ENCODE measurements at regions not wholly inside any gene's neighbourhood (a gene's known extent, or its start where the extent isn't known, plus 50 kb on each side); places are given as distances from the start of the nearest gene placed in this dataset.

- no peak for TF ChIP-seq CTCF (IDR thresholded peaks at IDR 0.05)
- Histone ChIP-seq H3K4me3 (no peak overlapping the region), H3K27ac (no peak overlapping the region)
- no peak for DNase-seq (ENCODE audit: low spot score)
Observed at GRCh38 chr6:141848029-141848890, 284.5 kb upstream of the GJE1 start.

GRCh38 chr6:141846639-141847038, 286.1 kb upstream of the GJE1 start:
- Histone ChIP-seq H3K4me3 (no peak overlapping the region), H3K27ac (no peak overlapping the region)
- no peak for TF ChIP-seq CTCF (IDR thresholded peaks at IDR 0.05)
- DNase-seq (ENCODE audit: low spot score), result no peak

DNA sequence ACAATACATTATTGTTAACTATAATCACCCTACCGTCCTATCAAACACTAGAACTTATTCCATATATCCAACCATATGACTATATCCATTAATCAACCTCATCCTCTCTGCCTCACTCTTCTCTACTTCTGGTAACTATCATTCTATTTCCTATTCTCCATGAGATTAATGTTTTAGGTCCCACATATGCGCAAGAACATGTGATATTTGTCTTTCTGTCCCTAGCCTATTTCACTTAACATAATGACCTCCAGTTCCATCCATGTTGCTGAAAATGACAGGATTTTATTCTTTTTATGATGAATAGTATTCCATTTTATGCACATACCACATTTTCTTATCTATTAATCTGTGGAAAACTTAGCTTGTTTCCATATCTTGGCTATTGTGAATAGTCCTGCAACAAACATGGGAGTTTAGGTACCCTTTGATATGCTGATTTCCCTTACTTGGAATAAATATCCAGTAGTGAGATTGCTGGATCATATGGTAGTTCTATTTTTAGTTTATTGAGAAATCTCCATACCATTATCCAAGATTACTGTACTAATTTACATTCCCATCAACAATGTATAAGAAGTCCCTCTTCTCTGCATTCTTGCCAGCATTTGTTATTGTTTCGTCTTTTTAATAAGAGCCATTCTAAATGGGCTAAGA, 289.4 kb upstream of the GJE1 start:
- DNase-seq (ENCODE audit: low spot score), result no peak
- no peak overlapping the region for H3K27ac ChIP-seq
- TF ChIP-seq CTCF (IDR thresholded peaks at IDR 0.05), result no peak
- H3K4me3 ChIP-seq, result no peak overlapping the region

- no peak for TF ChIP-seq CTCF (IDR thresholded peaks at IDR 0.05)
- DNase-seq (ENCODE audit: low spot score), result no peak
- H3K4me3 ChIP-seq, result no peak overlapping the region
- H3K27ac ChIP-seq, result no peak overlapping the region
Observed at GRCh38 chr6:141833001-141833655, 299.6 kb upstream of the GJE1 start.

- no peak for DNase-seq (ENCODE audit: low spot score)
- no peak for TF ChIP-seq CTCF (IDR thresholded peaks at IDR 0.05)
- Histone ChIP-seq H3K4me3 (no peak overlapping the region), H3K27ac (no peak overlapping the region)
Observed at GRCh38 chr6:141830530-141830929, 302.2 kb upstream of the GJE1 start.

DNA sequence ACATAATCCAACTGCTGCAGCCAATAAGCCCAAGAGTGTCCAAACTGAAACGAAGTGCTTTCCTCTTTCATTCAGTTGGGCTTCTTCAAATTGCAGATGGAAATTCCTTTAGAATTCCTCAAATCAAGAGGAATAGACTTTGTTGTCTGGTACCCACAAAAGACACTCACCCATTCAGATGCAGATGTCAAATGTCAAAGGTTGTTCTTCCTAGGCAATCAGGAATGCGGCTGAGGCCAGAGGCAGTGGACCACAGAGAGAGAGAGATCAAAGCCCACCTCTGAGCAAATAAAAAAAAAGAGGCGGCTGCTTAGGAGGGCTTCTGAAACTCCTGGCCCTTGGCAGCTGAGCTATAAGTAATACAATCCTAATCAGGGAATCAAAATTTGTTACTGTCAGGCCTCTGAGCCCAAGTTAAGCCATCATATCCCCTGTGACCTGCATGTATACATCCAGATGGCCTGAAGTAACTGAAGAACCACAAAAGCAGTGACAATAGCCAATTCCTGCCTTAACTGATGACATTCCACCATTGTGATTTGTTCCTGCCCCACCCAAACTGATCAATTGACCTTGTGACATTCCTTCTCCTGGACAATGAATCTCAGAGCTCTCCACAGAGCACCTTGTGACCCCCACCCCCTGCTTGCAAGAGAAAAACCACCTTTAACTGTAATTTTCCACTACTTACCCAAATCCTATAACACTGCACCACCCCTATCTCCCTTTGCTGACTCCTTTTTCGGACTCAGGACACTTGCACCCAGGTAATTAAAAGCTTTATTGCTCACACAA, 303.0 kb upstream of the GJE1 start:
- DNase-seq (ENCODE audit: low spot score), result no peak
- H3K27ac ChIP-seq, result no peak overlapping the region
- TF ChIP-seq CTCF (IDR thresholded peaks at IDR 0.05), result no peak
- H3K4me3 ChIP-seq, result no peak overlapping the region

Data from coronary artery (tissue), 2 donors.